ENCODE measurements at regions not wholly inside any gene's neighbourhood (a gene's known extent, or its start where the extent isn't known, plus 50 kb on each side); places are given as distances from the start of the nearest gene placed in this dataset.

DNA sequence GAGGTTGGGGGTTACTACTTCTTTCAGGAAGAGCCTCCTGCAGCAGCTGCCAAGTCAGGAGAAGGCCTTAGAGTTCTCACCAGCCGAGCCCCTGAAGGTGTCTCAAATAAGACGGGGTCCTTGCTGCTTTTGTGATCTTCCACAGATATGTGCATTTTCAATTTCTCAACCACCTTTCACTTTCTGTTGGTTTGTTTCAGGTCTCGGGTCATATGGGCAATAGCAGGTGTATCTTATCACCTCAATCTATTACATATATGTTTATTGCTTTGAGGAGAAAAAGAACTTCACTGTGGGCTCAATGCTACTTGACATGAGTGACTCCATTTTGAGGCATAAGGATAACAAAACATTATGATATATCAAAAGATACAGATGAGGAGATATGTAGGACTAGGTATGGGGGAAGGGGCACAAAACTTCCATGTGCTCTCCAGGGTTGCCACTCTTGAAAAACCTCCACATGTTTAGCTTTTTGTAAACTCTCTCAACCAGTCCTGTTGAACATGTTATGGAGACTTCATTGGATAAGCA is 1171.4 kb upstream of the ADGRL2 start:
- no peaks in the 10 kb centered on the region for H3K9me2 ChIP-seq (replicated peaks; ENCODE audit: insufficient read depth, low read length)
- no peaks in the 10 kb centered on the region for H3K27me3 ChIP-seq (replicated peaks; ENCODE audit: insufficient read depth, low read length)
- H3K79me2 ChIP-seq (ENCODE audit: low read length) = no peaks in the 10 kb centered on the region
- H3K9me3 ChIP-seq (replicated peaks; ENCODE audit: insufficient read depth, low read length) = no peaks in the 10 kb centered on the region
- H3K4me2 ChIP-seq (ENCODE audit: low read depth, low read length) = no peak overlapping the region
- no peak overlapping the region for H3K4me3 ChIP-seq (ENCODE audit: low read length)
- peaks cover 13% of the 10 kb centered on the region for H3K4me1 ChIP-seq (ENCODE audit: low read length)
- no peaks in the 10 kb centered on the region for H3F3A ChIP-seq (ENCODE audit: insufficient read depth, low read length)
- no peak overlapping the region for H2AFZ ChIP-seq (ENCODE audit: low read length)
- DNase-seq = peak; percentile 55
- H3K9ac ChIP-seq (ENCODE audit: low read length) = no peak overlapping the region
- TF ChIP-seq, protein P1, sequence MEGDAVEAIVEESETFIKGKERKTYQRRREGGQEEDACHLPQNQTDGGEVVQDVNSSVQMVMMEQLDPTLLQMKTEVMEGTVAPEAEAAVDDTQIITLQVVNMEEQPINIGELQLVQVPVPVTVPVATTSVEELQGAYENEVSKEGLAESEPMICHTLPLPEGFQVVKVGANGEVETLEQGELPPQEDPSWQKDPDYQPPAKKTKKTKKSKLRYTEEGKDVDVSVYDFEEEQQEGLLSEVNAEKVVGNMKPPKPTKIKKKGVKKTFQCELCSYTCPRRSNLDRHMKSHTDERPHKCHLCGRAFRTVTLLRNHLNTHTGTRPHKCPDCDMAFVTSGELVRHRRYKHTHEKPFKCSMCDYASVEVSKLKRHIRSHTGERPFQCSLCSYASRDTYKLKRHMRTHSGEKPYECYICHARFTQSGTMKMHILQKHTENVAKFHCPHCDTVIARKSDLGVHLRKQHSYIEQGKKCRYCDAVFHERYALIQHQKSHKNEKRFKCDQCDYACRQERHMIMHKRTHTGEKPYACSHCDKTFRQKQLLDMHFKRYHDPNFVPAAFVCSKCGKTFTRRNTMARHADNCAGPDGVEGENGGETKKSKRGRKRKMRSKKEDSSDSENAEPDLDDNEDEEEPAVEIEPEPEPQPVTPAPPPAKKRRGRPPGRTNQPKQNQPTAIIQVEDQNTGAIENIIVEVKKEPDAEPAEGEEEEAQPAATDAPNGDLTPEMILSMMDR (IDR thresholded peaks at IDR 0.05; ENCODE audit: low read length) = no peak
- TF ChIP-seq EZH2 (optimal IDR thresholded peaks at IDR 0.05; ENCODE audit: low read depth, low read length) (no peak), EZH2phosphoT487 (IDR thresholded peaks at IDR 0.05; ENCODE audit: low read length) (no peak)
- H4K20me1 ChIP-seq (ENCODE audit: insufficient read depth, low read length) = no peaks in the 10 kb centered on the region
- H3K36me3 ChIP-seq (replicated peaks; ENCODE audit: insufficient read depth, low read length) = no peaks in the 10 kb centered on the region
- no peak overlapping the region for H3K27ac ChIP-seq (ENCODE audit: low read length)

- H3K36me3 ChIP-seq (replicated peaks; ENCODE audit: insufficient read depth, low read length) = no peaks in the 10 kb centered on the region
- no peaks in the 10 kb centered on the region for H4K20me1 ChIP-seq (ENCODE audit: insufficient read depth, low read length)
- TF ChIP-seq, protein P1 (IDR thresholded peaks at IDR 0.05; ENCODE audit: low read length) = no peak
- no peak for TF ChIP-seq EZH2 (optimal IDR thresholded peaks at IDR 0.05; ENCODE audit: low read depth, low read length)
- no peak for TF ChIP-seq EZH2phosphoT487 (IDR thresholded peaks at IDR 0.05; ENCODE audit: low read length)
- H3K27ac ChIP-seq (ENCODE audit: low read length) = no peak overlapping the region
- no peak for DNase-seq
- H3K4me1 ChIP-seq (ENCODE audit: low read length) = peaks cover 12% of the 10 kb centered on the region
- H3F3A ChIP-seq (ENCODE audit: insufficient read depth, low read length) = no peaks in the 10 kb centered on the region
- no peaks in the 10 kb centered on the region for H3K79me2 ChIP-seq (ENCODE audit: low read length)
- no peaks in the 10 kb centered on the region for H3K27me3 ChIP-seq (replicated peaks; ENCODE audit: insufficient read depth, low read length)
- no peak overlapping the region for H3K4me2 ChIP-seq (ENCODE audit: low read depth, low read length)
- H3K9me3 ChIP-seq (replicated peaks; ENCODE audit: insufficient read depth, low read length) = no peaks in the 10 kb centered on the region
- no peak overlapping the region for H2AFZ ChIP-seq (ENCODE audit: low read length)
- no peak overlapping the region for H3K4me3 ChIP-seq (ENCODE audit: low read length)
- H3K9ac ChIP-seq (ENCODE audit: low read length) = no peak overlapping the region
- no peaks in the 10 kb centered on the region for H3K9me2 ChIP-seq (replicated peaks; ENCODE audit: insufficient read depth, low read length)
These were observed 1176.1 kb upstream of the ADGRL2 start for GRCh38 chr1:80624682-80625081.

GRCh38 chr1:80607064-80607463 is 1193.7 kb upstream of the ADGRL2 start:
- Histone ChIP-seq H3K27me3 (replicated peaks; ENCODE audit: insufficient read depth, low read length) (no peaks in the 10 kb centered on the region), H3K4me3 (ENCODE audit: low read length) (no peak overlapping the region), H3K27ac (ENCODE audit: low read length) (no peak overlapping the region), H4K20me1 (ENCODE audit: insufficient read depth, low read length) (no peaks in the 10 kb centered on the region), H3K9me2 (replicated peaks; ENCODE audit: insufficient read depth, low read length) (no peaks in the 10 kb centered on the region), H3K4me1 (ENCODE audit: low read length) (no peaks in the 10 kb centered on the region), H3F3A (ENCODE audit: insufficient read depth, low read length) (no peaks in the 10 kb centered on the region), H2AFZ (ENCODE audit: low read length) (no peak overlapping the region), H3K79me2 (ENCODE audit: low read length) (no peaks in the 10 kb centered on the region), H3K9ac (ENCODE audit: low read length) (no peak overlapping the region), H3K4me2 (ENCODE audit: low read depth, low read length) (no peak overlapping the region), H3K9me3 (replicated peaks; ENCODE audit: insufficient read depth, low read length) (no peaks in the 10 kb centered on the region), H3K36me3 (replicated peaks; ENCODE audit: insufficient read depth, low read length) (no peaks in the 10 kb centered on the region)
- TF ChIP-seq, protein P1 (IDR thresholded peaks at IDR 0.05; ENCODE audit: low read length) = no peak
- TF ChIP-seq EZH2 (optimal IDR thresholded peaks at IDR 0.05; ENCODE audit: low read depth, low read length) = no peak
- TF ChIP-seq EZH2phosphoT487 (IDR thresholded peaks at IDR 0.05; ENCODE audit: low read length) = no peak
- DNase-seq = no peak

All from MM.1S (cell line).